Inflammatory macrophage (primary cell): ENCODE measurements at regions not wholly inside any gene's neighbourhood (a gene's known extent, or its start where the extent isn't known, plus 50 kb on each side); places are given as distances from the start of the nearest gene placed in this dataset.
A peak's percentile ranks its signal among the peaks of the same experiment; 100 is the strongest.

Experiments
- DNase-seq, 2 donors: peaks; one replicate each; pipeline ENCODE4 v3.0.0-alpha.2; 2020 to 2022

DNA sequence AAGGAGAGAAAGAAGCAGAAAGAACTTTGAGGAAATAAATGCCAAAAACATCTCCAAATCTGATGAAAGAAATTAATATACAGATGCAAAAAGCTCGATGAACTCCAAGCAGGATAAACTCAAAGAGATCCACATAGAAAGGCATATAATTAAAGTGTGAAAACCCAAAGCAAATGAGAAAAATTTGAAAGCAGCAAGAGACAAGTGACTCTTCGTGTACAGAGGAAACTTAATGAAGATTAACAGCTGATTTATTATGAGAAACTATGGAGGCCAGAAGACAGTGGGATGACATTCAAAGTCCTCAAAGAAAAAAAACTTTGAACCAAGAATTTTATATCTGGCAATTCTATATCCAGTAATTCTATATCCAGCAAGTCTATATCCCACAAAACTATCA is 163.0 kb upstream of the TMCC3 start:
- no peak for DNase-seq

DNA sequence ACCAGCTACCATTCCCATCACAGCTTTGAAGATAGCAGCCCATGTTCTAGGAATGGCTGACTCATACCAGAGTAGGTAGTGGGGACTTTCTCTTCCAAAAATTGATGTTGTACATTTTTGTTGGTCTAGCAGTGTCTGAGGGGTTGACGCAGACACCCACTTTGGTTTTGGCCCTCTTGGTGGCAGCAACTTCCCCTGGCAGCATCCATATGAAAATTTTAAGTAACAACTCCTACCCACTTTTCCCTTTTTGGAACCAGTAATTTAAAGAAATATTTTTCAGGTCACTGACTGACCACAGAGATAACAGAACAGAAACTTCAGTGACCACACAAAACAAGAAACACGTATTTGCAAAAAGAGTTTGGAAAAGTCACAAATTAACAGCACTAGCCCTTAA is 162.0 kb upstream of the TMCC3 start:
- no peak for DNase-seq

DNA sequence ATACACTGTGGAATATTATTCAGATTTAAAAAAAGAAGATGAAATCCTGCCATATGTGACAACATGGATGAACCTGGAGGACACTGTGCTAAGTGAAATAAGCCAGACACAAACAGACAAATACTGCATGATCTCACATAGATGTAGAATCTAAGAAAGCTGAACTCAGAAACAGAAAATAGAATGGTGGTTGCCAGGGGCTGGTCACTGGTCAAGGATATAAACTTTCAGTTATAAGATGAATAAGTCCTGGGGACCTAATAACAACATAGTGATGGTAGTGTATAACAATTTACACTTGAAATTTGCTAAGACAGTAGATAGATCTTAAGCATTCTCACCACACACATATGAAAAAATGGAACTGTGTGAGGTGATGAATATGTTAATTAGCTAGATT is 161.3 kb upstream of the TMCC3 start:
- DNase-seq, result no peak

DNA sequence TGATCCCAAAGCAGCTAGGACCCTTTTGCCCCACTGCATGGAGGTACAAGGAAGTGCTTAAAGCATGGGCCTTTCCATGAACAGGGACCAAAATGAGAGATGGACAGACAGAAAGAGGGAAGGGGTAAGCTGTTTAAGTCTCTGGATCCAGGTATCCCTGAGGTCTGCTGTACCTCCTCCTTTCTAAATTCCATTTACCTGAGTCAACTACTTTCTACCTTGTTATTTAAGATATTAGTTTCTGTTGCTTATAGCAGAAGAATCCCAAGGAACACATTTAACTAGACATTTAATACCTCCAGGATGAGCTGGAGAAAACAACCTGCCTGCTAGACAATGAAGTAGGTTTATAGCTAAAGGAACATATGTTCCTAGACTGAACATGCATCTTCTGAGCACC is 157.6 kb upstream of the TMCC3 start:
- no peak for DNase-seq

DNA sequence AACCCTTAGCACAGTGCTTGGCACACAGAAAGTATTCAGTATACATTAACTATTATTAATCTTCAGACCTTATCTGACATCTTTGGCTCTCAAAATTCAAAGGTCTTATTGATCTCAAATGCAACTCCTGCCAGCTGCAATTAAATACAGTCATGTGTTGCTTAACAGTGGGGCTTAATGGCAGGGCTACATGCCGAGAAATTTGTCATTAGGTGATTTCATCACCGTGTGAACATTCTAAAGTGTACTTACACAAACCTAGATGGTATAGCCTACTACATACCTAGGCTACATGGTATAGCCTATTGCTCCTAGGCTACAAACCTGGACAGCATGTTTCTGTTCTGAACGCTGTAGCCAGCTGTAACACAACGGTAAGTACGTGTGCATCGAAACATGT is 156.3 kb upstream of the TMCC3 start:
- no peak for DNase-seq

DNA sequence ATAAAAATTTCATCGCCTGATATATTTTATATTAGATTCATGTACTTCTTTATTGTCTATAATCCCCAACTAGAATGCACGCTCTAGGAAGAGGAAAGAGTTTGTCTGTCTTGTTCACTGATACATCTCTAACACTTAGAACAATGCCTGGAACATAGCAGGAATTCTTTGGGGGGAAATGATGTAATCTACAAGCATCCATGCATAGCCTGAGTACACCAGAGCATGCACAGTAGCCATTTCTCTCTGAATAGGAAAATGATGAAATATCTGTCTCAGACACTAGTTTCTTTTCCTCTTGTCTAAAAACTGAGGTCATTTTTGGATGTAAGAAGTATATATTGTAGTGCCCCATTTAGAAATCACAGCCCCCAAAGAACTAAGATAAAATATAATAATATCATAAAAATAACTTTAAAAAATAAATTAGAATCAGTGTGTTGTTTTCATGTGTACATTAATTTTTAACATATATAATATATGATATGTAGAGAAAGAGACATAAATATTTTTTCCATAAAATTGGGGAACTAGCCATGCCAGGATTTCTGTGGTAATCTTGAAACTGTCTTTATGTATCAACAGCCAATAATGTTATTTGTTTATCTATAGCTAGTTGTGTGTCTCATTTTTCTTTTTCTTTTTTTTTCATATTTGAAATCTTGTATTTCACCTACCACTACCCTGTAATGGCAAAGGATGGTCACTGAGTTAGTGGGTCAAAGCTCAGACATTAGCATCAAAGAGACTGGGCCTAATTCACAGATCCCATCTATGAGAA is 155.6 kb upstream of the TMCC3 start:
- peak; percentile 5 to 55 for DNase-seq

DNA sequence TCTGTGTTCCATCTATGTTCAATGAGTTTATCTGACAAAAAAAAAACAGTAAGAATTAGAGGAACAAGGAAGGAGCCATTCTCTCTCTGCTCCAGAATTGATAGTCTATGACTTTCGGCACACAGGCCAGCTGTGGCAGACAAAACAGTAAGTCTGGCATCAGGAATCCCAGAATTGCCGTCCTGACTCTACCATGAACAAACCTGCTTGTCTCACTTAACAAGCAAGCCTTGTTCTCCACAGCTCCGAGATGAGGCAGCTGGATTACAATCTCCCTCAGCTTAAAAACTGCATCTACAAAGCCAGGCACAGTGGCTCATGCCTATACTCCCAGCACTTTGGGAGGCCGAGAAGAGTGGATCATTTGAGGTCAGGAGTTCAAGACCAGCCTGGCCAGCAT is 153.6 kb upstream of the TMCC3 start:
- no peak for DNase-seq

DNA sequence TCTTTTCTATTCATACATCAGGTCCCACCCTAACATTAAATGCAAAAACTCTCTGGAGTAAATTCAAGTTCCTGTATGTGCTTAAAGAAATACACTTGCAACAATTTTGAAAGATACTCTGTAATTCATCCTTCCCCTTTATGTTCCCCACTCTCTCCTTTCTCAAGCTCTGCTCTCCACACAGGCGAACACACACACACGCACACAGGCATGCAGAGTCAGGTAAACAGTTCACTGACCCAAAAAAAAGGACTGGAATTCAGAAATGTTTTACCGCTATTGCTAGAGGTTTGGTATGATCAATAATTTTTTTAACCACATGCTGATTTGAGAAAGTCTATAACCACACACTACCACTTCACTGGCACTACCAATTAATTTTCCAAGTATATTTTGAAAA is 152.4 kb upstream of the TMCC3 start:
- no peak for DNase-seq

DNA sequence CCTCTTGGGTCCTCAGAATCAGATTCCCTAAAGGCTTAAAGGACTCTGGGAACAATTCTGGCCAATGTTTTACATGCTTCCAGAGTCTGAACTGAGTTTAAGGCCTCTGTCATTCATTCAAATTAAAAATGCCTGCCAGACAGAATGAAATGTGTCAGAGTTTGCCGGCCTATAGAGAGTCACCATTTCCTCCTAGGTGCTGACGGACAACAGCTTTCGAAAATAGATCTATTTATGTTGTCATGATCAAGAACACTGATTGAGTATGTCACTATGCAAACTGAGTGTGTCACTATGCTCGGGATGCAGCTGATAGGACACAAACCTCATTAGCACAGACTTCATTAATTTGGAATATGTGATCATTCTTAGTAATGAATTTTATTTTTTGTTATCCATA is 151.4 kb upstream of the TMCC3 start:
- no peak for DNase-seq

DNA sequence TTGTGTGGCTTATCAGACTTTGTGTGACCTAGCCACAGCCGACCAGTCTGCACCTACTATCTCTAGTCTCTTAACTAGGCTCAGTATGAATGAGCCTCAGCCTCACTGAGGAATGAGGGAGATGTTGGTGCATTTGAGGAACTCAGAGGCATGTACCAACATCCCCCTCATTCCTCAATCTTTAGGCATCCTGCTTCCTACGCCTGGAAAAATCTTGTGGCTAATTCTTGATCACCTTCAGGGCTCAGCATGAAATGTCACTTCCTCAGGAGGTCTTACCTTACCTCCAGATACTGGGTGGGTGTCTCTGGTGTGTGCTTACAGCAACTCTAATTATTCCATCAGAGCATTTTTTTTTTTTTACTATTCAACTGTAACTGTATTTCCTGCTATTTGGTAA is 148.8 kb upstream of the TMCC3 start:
- no peak for DNase-seq

DNA sequence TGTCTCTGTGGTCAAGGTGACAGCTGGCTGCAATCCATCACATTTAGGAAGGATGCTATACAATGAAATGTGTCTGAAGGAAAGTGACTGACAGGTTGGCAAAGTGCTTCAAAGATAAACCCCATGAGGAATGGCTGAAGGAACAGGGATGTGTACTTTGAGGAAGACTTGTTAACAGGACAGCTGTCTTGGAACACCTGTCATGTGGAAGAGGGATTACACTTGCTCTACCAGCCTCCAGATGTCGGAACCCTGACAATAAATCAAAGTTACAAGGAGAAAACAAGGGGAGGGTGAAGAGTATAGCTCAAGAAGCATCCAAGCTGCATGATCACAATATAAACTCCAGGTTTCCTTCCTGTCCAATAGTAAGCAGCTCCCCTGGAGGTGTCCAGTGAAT is 147.8 kb upstream of the TMCC3 start:
- DNase-seq, result no peak

DNA sequence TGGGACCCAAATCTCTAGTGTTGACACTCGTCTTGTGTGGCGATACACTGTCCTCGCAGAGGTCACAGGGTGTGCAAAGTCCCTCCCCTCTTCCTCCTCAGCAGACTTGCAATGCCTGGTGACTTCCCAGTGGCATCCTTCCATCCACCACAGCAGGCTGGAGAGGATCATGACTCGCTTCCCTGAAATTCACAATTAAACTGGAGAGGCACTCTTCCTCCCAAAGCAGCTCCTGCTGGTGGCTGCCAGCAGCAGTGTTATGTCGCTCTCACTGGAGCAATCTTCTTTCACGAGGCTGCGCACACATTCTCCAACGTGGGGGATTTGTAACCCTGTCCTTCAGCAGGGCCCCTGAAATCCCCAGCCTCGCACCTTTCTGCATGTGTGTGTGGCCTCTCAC is 145.2 kb upstream of the TMCC3 start:
- no peak for DNase-seq

DNA sequence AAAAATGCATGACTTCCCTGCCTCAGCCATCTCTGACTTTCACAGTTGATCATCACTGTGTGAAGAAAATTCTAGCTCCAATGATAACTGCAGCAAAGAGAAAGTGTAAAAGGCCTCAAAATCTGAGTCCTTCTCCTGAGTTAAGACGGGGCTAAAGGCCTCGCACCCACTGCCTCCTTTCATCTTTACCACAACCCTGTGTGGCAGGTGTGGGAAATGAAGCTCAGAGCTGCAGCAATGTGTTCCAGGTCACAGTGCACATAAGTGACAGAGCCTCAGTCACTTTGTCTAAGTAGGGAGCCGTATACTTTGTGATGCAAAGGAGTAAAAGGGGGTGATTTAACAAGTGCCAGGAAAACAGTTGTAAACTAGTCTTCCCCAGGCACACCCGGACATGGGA is 144.7 kb upstream of the TMCC3 start:
- DNase-seq, result no peak

DNA sequence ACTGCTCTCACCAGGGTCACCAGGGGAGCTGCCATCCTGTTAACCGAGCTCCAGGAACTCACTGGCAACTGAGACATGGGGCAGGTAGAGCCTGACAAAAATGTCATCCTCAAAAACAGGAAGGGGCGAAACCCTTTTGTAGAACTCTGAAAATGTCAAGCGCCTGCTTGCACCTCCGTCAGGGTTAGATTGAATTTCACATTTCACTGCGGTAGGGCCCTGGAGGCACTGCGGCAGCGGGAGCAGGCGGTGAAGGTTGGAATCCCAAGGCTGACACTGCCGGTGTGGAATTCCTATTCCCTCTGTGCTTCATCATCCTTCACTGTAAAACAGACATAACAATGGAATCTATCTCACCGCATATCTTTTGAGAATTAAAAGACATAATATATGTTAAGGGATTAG is 142.8 kb upstream of the TMCC3 start:
- no peak for DNase-seq

DNA sequence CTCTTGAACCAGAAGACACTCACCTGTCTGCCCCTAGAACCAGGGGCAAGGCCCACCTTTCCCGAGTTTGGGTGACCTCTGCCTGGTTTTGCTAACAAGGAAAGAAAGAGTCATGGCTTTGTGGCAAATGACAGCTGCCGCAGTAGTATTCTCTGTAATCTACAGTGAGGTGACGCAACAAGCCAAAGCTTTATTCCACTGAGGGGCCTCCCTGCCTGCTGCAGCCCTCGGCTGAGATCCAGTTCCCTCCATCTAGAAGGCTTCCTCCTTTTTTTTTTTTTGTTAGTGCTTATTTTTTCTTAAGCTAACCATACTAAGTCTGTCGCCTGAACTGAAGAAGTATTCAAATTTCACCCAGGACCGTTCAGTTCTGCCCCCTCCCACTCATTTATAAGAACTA is 142.3 kb upstream of the TMCC3 start:
- peak; percentile 29 to 55 for DNase-seq

DNA sequence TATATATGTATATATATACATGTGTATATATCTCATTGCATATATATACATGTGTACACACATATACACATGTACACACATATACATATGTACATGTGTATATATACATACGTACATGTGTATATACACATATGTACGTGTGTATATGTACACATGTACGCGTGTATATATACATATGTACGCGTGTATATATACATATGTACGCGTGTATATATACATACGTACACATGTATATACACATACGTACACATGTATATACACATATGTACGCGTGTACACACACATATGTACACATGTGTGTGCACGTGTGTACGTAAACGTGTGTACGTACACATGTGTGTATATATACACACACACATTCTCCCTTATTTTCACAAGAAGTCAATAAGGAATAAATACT is 141.6 kb upstream of the TMCC3 start:
- DNase-seq, result no peak

DNA sequence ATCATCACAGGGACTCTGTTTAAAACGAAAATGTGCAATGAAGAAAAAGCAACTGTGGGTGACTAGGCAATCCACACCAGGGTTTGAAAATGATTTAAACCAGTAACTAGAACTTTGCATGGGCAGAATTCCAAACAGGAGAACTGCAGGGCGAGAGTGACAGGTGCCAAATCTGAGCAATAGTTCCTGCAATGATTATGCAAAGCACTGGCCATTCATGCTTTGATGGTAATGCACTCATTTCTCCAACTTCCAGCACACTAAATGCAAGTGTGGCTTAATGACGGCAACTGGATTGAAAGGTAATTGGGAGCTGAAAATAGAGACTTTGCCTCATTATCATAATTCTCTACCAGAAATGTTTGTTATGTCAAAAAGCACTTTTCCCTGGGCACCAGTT is 140.5 kb upstream of the TMCC3 start:
- no peak for DNase-seq

DNA sequence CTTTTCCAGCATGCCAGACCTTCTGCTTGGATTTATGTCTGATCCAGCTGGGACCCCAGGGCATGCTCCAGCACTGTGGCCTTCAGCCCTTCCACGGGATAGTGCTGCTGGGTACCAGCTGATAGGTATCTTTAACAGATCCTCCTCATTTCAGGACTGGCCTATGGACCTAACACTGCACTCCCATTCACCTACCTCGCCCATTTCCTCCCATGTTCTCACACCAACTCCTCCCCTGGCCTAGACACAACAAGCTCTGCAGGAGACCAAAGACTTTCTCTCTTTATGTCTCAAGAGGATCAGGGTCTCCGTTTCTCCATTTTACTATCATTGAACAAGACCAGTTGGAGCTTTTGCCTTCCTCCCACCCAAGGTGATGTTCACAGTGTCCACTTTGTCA is 140.0 kb upstream of the TMCC3 start:
- no peak for DNase-seq

DNA sequence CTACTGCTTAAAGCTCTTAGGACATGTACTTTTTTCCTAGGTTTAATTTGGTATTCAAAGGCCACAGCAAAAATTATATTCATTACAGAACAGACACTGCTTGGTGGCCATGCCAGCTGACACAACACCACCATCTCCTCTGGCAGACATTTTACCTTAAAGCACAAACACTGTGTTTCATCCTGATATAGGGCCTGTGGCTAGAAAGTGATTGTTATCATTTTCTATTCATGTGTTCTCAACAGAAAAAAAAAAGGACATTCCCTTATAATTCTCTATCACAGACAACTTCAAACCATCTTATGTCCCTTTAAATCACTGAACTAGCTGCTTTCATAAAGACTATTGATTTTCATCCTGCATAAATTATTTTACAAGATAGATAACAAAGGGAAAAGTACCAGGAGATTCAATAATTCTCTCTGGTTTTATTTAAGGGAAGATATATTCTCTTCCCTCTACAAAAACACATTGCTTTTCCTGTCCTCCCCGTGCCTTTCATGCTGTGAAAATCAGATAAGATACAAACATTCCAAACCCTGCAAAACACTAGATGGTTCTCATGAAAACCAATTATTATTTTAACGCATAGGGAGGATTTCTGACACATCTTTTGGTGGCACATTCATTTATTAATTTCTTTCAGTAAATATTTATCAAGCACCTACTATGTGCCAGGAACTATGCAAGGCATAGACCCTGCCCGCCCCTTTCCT is 139.3 kb upstream of the TMCC3 start:
- DNase-seq, result no peak

DNA sequence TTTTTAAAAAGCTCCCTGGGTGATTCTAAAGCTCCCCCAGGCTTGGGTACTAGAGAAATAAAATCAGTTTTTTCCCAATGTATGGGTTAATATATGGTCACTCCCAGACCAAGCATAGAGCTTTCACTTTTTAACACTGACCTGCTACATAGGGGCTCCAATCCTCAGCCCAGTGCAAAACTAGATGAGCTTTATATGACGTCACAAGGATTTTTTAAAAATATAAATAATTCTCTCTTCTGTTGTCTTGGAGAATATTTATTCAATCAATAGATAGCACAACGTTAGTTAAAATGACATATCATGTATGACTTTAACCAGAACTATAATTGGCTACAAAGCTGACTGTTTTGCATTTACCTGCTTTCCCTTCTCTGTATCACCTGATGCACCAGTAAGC is 137.9 kb upstream of the TMCC3 start:
- no peak for DNase-seq

DNA sequence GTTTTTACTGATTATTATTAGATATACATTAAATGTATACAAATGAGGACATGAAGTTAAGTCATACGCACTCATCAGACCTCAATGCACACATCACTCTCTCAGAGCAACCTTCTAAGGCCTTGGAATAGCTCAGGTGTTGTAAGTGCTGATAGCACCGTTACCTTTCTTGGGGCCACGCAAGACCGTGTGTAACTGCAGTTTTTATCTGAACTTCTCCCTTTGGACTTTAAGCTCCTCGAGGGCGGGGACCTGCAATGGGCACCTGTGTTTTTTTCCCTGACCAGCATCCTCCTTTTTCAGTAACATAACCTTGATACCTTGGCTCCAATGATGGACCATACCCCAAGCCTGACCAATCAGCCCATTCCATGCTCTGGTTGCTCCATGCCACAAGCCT is 136.5 kb upstream of the TMCC3 start:
- DNase-seq, result no peak

DNA sequence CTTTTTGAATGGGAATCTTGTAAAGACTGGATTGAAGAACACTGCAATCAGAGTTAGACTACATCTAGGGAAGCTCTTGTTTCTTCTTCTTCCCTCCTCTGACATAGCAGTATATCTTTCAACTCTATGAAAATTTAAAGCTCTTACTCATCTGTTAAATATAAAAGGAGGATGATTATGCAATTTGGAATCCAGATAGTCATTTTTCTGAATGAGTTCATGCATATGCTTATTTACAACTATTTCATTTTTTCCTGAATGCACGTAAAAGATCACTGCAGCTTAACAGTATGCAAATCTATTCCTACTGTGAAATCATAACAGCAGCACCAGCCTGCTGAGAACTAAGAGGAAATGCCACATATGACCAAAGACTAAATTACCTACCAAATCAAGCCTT is 133.5 kb upstream of the TMCC3 start:
- no peak for DNase-seq

DNA sequence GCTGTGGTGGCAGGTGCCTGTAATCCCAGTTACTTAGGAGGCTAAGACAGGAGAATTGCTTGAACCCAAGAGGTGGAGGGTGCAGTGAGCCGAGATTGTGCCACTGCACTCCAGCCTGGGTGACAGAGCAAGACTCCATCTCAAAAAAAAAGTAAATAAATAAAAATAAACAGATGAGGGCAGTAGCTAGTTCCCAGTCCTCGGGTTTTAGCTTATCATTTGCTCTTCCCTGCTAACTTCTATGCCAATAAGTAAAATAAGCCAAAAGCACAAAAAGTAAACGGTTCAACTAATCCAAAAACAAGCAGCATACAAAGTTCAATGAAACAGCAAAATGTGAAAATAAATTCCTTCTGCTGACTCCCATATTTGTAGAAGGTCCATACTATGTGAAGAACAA is 133.0 kb upstream of the TMCC3 start:
- DNase-seq, result no peak

DNA sequence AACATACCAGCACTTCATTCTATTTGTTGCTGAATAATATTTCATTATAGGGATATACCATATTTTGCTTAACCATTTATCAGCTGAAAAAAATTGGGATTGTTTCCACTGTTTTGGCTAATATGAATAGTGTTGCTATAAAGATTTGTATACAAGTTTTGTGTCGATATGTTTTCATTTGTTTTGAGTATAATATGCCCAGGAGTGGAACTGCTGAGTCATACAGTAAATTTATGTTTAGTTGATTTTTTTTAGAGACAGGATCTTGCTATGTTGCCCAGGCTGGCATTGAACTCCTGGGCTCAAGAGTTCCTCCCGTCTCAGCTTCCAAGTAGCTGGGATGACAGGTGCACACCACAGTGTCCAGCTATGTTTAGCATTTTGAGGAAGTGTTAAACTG is 131.5 kb upstream of the TMCC3 start:
- DNase-seq, result no peak

DNA sequence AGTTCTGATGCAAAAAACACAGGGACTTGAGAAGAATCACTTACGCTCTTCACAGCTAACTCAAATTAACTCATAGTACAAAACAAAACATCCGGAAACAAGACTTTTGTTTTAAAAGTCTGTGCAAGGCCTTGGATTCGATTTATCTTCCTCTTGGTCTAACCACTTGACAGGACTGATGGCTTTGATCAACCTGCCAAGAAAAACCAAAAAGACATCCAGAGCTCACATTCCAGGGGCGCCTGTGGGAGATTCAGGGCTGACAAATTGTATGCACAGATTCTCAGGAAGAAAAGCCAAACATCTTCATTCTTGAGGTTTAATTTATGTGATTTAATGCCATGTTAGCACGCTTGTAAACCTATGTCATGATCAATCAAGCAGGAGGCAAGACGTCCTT is 129.1 kb upstream of the TMCC3 start:
- DNase-seq, result no peak
